ENCODE measurements at regions not wholly inside any gene's neighbourhood (a gene's known extent, or its start where the extent isn't known, plus 50 kb on each side); places are given as distances from the start of the nearest gene placed in this dataset.
A peak's percentile ranks its signal among the peaks of the same experiment; 100 is the strongest.

DNA sequence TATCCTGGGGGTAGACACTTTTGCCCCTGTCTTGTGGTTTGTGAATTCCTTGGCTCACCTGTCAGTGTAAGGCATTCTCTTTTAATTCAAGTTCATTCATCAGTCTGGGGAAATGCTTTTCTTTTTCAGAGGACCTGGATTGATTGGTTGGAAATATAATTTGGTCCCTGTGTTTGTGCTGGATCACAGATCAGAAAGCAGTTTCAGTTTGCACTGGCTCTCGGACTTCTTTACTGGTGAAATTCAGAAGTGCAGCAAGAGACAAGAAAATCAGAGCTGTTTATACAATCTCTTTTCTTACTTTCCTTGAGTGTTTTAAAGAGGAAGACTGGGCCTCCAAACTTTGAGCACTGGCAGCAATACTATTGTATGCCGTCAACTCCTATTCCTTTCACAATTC, 161.8 kb upstream of the KCNJ16 start:
- ATAC-seq: no peak
- WGBS, 2 donors (ENCODE audit: low coverage in 1 of 2): 14 to 17% methylated on average over 2 of the region's 2 CpGs
- Histone ChIP-seq H3K27me3 (no peaks in the 10 kb centered on the region), H3K9me3 (no peaks in the 10 kb centered on the region), H3K36me3 (no peaks in the 10 kb centered on the region), H3K4me1 (peaks cover 0 to 19% (median 0%) of the 10 kb centered on the region in 3 donors), H3K27ac (peak overlapping the region; percentile 30 to 71 (median 51)), H3K4me3 (peak overlapping the region; percentile 8 to 28)
- no peak for TF ChIP-seq POLR2A (IDR thresholded peaks at IDR 0.05)
- TF ChIP-seq, protein P1, sequence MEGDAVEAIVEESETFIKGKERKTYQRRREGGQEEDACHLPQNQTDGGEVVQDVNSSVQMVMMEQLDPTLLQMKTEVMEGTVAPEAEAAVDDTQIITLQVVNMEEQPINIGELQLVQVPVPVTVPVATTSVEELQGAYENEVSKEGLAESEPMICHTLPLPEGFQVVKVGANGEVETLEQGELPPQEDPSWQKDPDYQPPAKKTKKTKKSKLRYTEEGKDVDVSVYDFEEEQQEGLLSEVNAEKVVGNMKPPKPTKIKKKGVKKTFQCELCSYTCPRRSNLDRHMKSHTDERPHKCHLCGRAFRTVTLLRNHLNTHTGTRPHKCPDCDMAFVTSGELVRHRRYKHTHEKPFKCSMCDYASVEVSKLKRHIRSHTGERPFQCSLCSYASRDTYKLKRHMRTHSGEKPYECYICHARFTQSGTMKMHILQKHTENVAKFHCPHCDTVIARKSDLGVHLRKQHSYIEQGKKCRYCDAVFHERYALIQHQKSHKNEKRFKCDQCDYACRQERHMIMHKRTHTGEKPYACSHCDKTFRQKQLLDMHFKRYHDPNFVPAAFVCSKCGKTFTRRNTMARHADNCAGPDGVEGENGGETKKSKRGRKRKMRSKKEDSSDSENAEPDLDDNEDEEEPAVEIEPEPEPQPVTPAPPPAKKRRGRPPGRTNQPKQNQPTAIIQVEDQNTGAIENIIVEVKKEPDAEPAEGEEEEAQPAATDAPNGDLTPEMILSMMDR (IDR thresholded peaks at IDR 0.05): peak in 2 of 4 experiments; percentile 41 to 42

DNA sequence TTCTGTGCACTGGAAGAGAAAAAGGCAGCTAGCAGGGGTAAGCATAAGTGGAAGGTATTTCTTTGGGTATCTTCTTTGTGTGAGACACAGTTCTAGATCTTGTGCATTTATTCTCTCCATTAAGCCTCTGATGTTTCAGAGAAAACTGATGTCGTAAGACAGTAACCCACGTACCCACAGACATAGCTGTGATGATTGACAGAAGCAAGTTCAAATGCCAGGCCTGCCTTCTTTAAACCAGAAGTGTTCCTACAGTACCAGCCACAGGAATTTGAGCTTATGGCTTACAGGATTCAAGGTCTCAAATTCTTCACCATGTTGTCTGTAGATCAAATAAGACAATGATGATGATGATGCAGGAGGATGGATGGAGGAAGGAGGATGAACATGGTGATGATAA, 161.4 kb upstream of the KCNJ16 start:
- Histone ChIP-seq H3K36me3 (no peaks in the 10 kb centered on the region), H3K27ac (peak overlapping the region; percentile 30 to 71 (median 51)), H3K9me3 (no peaks in the 10 kb centered on the region), H3K4me3 (peak overlapping the region; percentile 8 to 28), H3K27me3 (no peaks in the 10 kb centered on the region), H3K4me1 (peaks cover 0 to 19% (median 0%) of the 10 kb centered on the region in 3 donors)
- 80% methylated on average over 2 of the region's 2 CpGs; no CpG with 5 or more reads in 1 of the 2 donors for WGBS, 2 donors (ENCODE audit: low coverage in 1 of 2)
- no peak for ATAC-seq
- TF ChIP-seq, protein P1 (IDR thresholded peaks at IDR 0.05): no peak
- TF ChIP-seq EP300 (IDR thresholded peaks at IDR 0.05): no peak
- TF ChIP-seq POLR2AphosphoS5 (IDR thresholded peaks at IDR 0.05): no peak
- TF ChIP-seq POLR2A (IDR thresholded peaks at IDR 0.05): no peak

DNA sequence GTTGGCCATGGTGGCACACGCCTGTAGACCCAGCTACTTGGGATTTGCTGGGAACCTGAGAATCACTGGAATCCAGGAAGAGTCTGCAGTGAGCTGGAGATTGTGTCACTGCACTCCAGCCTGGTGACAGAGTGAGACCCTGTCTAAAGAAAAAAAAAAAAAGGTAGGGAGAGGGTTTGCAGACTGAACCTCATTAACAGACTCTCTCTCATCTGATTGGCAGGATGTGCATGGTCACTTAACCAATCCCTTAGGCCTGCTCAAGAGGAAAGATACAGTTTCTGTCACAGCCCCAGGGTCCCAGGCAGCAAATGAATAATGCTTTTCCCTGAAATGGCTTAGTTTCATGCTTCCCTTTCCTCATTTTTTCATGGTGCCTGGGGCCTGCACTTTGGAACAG, 160.5 kb upstream of the KCNJ16 start:
- WGBS, 2 donors (ENCODE audit: low coverage in 1 of 2): 80 to 100% methylated on average over 1 of the region's 1 CpG
- Histone ChIP-seq H3K27me3 (no peaks in the 10 kb centered on the region), H3K4me1 (peaks cover 0 to 19% (median 0%) of the 10 kb centered on the region in 3 donors), H3K36me3 (no peaks in the 10 kb centered on the region), H3K9me3 (no peaks in the 10 kb centered on the region), H3K27ac (no peak overlapping the region), H3K4me3 (no peak overlapping the region)
- TF ChIP-seq POLR2AphosphoS5 (IDR thresholded peaks at IDR 0.05): no peak
- no peak for ATAC-seq

DNA sequence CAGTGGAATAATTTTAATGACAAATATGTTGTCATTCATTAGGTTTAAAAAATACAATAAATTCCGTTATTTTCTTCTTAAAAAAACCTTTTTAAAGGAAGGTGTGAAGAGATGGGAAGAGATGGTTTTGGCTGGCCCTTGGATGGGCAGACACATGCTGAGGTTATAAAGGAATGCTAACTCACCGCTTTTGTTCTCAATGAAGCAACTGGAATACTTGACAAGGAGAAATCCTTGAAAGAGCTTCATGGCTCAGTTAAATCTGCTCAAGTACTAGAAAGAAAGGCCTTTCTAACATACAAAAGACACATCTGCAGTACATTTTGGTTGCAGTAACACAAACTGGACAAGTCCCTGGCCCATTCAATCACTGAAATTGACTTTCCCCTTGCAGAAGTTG, 158.3 kb upstream of the KCNJ16 start:
- H3K36me3 ChIP-seq: no peaks in the 10 kb centered on the region
- no peak overlapping the region for H3K27ac ChIP-seq
- H3K27me3 ChIP-seq: no peaks in the 10 kb centered on the region
- no peak for TF ChIP-seq POLR2AphosphoS5 (IDR thresholded peaks at IDR 0.05)
- no peak for ATAC-seq
- H3K4me1 ChIP-seq: peaks cover 0 to 19% (median 0%) of the 10 kb centered on the region in 3 donors
- no peaks in the 10 kb centered on the region for H3K9me3 ChIP-seq
- 92 to 96% methylated on average over 2 of the region's 2 CpGs for WGBS, 2 donors (ENCODE audit: low coverage in 1 of 2)
- H3K4me3 ChIP-seq: no peak overlapping the region

DNA sequence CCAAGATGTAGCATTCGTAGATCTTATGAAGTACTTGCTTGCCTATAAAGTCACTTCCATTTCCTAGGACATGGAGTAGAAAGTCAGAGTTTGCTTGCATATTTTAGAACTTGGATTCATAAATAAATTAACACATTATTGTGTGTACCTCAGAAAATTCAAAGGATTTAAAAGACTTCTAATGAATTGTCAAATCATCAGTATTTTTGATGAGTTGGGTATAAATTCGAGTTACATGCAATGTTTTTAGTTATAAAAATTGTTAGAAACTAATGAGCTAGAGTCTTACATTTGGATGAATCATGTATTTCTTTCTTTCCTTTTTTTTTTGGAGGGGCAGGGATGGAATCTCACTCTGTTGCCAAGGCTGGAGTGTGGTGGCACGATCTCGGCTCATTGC, 156.9 kb upstream of the KCNJ16 start:
- ATAC-seq: no peak
- Histone ChIP-seq H3K36me3 (no peaks in the 10 kb centered on the region), H3K27me3 (no peaks in the 10 kb centered on the region), H3K27ac (no peak overlapping the region), H3K9me3 (no peaks in the 10 kb centered on the region), H3K4me3 (no peak overlapping the region), H3K4me1 (peaks cover 0 to 11% (median 0%) of the 10 kb centered on the region in 3 donors)
- TF ChIP-seq, protein P1 (IDR thresholded peaks at IDR 0.05): no peak
- TF ChIP-seq POLR2AphosphoS5 (IDR thresholded peaks at IDR 0.05) (no peak), EP300 (IDR thresholded peaks at IDR 0.05) (no peak), POLR2A (IDR thresholded peaks at IDR 0.05) (no peak)
- 86 to 89% methylated on average over 4 of the region's 4 CpGs for WGBS, 2 donors (ENCODE audit: low coverage in 1 of 2)

DNA sequence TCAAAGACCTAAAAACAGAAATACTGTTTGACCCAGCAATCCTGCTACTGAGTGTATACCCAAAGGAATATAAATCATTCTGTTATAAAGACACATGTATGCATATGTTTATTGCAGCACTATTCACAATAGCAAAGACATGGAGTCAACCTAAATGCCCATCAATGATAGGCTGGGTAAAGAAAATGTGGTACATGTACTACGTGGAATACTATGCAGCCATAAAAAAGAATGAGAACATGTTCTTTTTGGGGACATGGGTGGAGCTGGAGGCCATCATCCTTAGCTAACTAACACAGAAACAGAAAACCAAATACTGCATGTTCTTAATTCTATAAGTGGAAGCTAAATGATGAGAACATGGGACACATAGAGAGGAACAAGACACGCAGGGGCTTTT, 155.2 kb upstream of the KCNJ16 start:
- no peaks in the 10 kb centered on the region for H3K4me1 ChIP-seq
- no peaks in the 10 kb centered on the region for H3K36me3 ChIP-seq
- TF ChIP-seq, protein P1 (IDR thresholded peaks at IDR 0.05): no peak
- TF ChIP-seq POLR2AphosphoS5 (IDR thresholded peaks at IDR 0.05) (no peak), EP300 (IDR thresholded peaks at IDR 0.05) (no peak), POLR2A (IDR thresholded peaks at IDR 0.05) (no peak)
- no peaks in the 10 kb centered on the region for H3K9me3 ChIP-seq
- WGBS, 2 donors (ENCODE audit: low coverage in 1 of 2): 87 to 89% methylated on average over 2 of the region's 2 CpGs
- no peak overlapping the region for H3K27ac ChIP-seq
- no peak overlapping the region for H3K4me3 ChIP-seq
- no peaks in the 10 kb centered on the region for H3K27me3 ChIP-seq
- no peak for ATAC-seq

Data from gastroesophageal sphincter (tissue), 4 donors.